ENCODE measurements at regions not wholly inside any gene's neighbourhood (a gene's known extent, or its start where the extent isn't known, plus 50 kb on each side); places are given as distances from the start of the nearest gene placed in this dataset.
"Not testable (repeated sequence)": the region's sequence is repeated elsewhere in the genome, so short reads cannot be mapped to it uniquely, and the experiment has no call there.

DNA sequence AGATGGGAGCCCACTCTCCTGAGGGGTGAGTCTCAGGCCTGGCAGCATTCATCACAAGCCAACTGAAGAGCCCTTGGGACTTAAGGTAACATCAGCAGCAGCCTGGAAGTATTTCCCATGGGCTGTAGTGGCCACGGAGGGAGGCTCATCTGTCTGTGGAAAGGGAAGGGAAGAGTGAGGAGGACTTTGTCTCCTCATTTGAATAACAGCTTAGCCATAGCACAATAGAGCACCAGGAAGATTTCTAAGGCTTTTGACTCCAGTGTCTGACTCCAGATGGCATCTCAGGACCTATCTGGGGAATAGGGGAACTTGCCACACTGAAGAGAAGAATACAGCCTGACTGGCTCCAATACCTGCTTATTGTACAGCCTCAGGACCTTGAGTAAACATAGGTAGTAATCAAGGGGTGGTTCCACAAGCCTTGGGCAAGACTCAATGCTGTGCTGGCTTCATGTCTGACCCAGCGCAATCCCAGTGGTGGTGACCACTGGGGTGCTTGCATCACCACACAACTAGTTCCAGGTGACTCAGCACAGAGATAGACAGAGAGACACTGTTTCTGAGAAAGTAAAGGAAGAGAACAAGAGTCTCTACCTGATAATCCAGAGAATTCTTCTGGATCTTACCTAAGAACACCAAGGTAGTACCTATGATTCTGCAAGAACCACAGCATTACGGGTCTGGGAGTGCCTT, 510.5 kb upstream of the CCDC179 start:
- DNase-seq, result no peak

DNA sequence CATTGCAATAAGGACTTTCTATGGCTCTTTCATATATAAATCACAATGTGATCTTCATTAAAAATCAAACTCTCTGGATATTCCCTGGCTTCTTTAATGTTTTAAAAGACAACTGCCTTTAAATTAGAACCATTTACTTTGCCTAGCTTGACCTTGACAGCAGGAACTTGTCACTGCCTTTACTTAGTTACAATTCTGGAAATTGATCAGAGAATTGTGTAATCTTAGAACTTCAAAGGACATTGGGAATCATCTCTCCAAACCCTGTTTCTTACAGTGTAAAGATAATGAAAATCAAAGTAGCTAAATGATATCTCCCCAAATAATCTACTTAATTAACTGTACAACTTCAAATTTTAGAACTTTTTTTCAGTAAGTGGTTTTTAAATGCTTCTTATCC, 517.6 kb upstream of the CCDC179 start:
- DNase-seq, result no peak

DNA sequence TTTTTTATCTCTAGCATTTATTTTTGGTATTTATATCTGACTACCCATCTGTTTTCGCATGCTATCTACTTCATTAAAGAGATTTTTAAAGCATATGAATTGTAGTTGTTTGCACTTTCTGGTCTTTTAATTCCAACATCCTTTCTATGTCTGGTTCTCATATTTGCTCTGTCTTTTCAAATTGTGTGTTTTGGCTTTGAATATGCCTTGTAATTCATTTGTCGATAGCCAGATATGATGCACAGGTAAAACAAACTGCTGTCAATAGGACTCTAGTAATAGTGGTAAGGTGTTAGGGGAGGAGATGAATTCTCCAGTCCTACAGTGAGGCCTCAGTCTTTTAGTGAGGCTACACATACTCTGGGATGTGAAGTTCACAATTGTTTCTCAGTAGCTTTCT, 530.8 kb upstream of the CCDC179 start:
- DNase-seq, result no peak

- DNase-seq, result no peak
These were observed 537.8 kb upstream of the CCDC179 start for GRCh38 chr11:23398052-23398451.

- no peak for DNase-seq
These were observed 539.7 kb upstream of the CCDC179 start for GRCh38 chr11:23399995-23400394.

DNA sequence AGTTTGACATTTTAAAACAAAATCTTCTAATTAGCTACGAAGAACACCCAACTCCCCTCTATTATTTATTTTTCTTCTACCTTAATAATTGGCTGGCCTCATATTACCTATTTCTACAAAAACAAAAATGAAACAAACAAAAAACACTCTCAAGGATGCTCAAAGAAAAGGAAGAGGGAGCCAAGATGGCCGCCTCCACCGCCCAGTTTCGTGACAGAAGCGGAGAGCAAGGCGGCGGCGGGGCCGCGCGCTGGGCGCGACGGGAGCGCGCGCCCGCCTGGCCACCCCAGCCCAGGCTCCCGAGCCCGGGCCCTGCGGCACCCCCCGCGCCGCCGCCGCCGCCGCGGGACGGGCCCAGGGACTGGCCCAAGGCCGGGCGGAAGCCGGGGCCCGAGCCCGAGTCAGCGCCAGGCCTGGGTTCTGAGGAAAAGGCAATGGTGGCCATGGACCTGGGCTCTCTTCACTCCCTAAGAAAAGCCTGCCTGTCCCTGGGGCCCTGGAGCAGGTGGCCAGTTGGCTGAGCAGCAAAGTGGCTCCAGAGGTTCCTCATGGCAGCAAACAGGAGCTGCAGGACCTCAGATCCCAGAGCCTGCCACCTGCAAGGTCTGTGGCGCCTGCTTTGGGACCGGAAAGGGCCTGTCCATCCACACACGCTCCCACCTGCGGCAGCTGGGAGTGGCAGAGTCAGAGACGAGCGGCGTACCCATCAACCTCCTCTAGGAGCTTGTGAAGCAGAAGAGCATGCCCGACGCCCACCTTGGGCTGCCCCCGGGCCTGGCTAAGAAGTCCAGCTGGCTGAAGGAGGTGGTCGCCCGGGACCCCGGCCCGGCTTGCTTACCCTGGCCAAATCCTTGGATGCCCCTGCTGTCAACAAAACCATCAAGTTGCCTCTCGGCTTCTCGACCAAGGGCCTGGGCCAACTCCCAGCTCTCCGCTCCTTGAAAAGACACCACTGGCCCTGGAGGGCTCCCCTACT, 543.2 kb upstream of the CCDC179 start:
- no peak for DNase-seq

- no peak for DNase-seq
These were observed 544.2 kb upstream of the CCDC179 start for GRCh38 chr11:23404225-23405160.

DNA sequence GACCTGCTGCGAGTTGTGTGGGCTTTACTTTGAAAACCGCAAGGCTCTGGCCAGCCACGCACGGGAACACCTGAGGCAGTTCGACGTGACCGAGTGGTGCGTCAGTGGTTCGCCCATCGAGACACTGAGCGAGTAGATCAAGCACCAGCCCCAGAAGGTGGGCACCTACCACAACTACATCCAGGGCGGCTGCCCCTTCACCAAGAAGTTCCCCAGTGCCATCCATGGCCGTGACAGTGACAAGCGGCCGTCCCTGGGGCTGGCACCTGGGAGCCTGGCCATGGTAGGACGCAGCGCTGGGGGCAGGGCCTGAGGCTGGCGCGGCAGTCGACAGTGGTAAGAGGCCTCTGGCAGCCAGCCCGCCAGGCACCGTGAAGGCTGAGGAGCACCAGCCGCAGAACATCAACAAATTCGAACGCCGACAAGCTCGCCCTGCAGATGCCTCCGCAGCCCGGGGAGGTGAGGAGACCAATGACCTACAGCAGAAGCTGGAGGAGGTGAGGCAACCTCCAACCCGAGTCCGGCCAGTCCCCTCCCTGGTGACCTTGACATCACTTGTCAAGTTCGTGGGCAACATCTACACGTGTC, 545.2 kb upstream of the CCDC179 start:
- no peak for DNase-seq

DNA sequence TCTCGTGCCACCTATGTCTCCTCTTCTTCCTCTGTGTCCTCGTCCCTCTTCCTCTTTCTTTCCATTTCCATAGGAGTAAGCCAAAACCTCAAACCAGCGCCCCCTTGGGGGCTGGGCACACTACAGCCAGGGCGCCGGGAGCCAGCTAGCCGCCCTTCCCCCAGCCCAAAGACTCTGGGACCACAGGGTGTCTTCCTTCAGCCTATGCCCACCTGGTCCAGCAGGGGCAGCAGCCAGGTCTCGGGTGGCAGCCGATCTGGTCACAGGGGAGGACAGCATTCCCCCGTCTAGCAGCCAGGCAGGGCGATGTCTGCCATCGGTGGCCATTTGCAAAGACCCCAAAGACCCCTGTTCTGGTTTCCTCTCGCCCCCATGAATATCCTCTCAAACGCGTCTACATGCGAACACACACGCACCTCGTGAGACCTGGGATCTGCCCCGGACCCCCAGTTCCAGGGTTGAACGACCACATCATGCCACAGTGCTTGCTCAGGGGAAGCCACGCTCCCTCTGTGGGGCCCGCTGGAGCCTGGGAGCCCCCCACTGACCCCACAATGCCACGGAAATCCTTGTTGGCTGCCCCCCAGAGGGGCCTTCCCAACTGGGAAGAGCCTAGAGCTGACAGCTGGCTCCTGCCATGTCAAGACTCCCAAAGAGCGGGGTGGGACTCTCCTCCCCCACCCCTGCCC, 546.0 kb upstream of the CCDC179 start:
- DNase-seq, result no peak

GRCh38 chr11:23413057-23413456, 552.8 kb upstream of the CCDC179 start:
- DNase-seq, result no peak

DNA sequence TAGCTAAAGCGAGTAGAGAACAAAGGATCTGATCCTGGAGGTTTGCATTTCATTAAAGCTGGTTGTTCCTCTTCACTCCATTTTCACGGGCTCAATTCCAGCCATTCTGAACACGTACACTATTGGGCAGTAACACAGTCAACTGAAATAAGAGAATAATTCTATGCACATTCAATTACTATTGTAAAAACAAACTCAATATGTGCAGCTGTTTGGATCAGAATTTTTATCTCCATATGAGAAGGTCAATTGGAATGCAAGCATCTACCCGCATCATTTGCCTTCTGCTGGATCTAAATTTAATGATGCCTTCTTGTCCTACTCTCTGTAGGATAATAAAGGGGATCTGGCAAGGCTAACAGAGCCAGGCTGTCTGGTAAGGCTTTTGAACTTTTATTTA, 562.8 kb upstream of the CCDC179 start:
- no peak for DNase-seq

DNA sequence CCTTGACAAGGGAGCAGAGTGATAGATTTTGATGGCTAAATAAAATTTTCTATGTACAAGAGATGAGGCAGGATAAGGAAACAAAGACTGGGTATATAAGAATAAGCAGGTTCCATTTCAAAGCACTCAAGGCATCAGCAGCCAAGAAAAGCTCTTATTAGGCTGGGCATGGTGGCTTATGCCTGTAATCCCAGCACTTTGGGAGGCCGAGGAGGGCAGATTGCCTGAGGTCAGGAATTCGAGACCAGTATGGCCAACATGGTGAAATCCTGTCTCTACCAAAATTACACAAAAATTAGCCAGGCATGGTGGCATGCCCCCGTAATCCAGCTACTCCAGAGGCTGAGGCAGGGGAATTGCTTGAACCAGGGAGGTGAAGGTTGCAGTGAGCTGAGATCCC, 563.4 kb upstream of the CCDC179 start:
- DNase-seq, result no peak

- DNase-seq, result no peak
These were observed 565.1 kb upstream of the CCDC179 start for GRCh38 chr11:23425381-23425780.

- no peak for DNase-seq
These were observed 569.3 kb upstream of the CCDC179 start for GRCh38 chr11:23429569-23429968.

- no peak for DNase-seq
These were observed 593.2 kb upstream of the CCDC179 start for GRCh38 chr11:23453522-23453921.

DNA sequence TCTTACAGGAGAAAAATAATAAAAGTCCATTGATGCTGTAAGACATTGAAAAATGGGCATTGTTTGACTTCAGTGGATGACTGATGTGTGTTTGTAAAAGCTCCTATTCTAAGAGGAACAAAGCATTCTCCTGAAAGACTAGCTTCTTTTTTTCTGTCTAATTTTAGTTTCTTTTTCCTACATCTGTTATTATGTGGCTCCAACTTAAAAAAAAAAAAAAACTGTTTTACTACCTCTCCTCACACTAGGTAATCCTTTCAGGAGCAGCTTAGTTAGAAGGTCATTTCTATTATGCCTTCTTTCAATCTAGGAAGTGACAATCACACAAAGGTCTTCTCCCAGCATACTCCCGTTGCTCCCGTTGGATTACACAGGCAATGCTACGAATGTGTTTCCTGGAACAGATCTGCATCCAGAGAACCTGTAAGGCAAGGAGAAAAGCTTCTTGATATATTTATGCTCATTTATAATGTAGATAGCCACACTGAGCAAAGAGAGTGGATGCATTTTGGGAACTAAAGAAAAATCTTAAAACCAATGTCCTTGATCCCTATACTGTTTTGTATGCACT, 595.1 kb upstream of the CCDC179 start:
- DNase-seq, result no peak

DNA sequence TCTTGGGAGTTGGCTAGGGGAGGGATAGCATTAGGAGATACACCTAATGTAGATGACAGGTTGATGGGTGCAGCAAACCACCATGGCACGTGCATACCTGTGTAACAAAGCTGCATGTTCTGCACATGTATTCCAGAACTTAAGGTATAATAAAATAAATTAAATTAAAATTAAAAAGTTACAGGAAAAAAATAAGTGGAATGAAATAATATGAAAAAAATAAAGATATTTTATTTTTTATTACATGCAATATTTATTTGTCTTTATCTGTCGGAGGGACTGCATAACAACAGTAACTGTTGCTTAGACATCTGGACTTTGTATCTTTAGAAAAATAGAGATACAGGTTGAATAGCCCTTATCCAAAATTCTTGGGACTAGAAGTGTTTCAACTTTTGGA, 597.4 kb upstream of the CCDC179 start:
- DNase-seq, result no peak

DNA sequence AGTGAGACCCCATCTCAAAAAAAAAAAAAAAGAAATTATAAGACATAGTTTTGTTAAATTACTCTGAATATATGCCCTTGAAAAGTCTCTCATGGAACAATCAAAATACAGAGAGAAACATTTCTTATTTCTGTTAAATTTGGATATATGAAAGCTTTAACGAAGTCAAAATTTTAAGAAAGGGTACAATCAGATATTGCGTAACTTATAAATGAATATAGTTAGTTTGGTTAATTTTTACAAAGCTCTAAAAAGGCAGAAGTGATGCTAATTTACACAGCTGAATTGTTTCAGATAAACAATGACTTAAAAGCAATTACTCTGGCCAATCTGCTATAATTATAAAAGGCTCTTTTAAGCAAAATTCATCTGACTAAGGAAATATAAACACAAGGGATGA, 611.6 kb upstream of the CCDC179 start:
- DNase-seq, result no peak

- DNase-seq, result no peak
These were observed 613.5 kb upstream of the CCDC179 start for GRCh38 chr11:23473782-23474181.

- DNase-seq, result no peak
These were observed 620.5 kb upstream of the CCDC179 start for GRCh38 chr11:23480736-23481135.

DNA sequence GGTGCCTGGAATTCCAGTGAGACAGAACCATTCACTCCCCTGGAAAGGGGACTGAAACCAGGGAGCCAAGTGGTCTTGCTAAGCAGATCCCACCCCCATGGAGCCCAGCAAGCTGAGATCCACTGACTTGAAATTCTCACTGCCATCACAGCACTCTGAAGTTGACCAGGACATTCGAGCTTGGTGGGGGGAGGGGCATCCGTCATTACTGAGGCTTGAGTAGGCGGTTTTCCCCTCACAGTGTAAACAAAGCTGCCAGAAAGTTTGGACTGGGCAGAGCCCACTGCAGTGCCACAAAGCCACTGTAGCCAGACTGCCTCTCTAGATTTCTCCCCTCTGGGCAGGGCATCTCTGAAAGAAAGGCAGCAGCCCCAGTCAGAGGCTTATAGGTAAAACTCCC, 623.9 kb upstream of the CCDC179 start:
- DNase-seq, result not testable (repeated sequence)

- not testable (repeated sequence) for DNase-seq
These were observed 624.3 kb upstream of the CCDC179 start for GRCh38 chr11:23484618-23485017.
